Common myeloid progenitor, CD34-positive (primary cell): ENCODE measurements at regions not wholly inside any gene's neighbourhood (a gene's known extent, or its start where the extent isn't known, plus 50 kb on each side); places are given as distances from the start of the nearest gene placed in this dataset.

Experiments
- CTCF ChIA-PET: fragments of 350-600 bp; sonication (Branson Sonifier 250); formaldehyde crosslinking; loops from one replicate; lab custom pipeline; 2021; ENCODE audit warnings: antibody characterized with exemption; lab: Charles Lee
- POLR2A ChIA-PET: fragments of 350-600 bp; sonication (Branson Sonifier 250); formaldehyde crosslinking; loops from one replicate; lab custom pipeline; 2021; ENCODE audit warnings: antibody characterized with exemption; lab: Charles Lee
- DNase-seq, 3 donors: peaks; one replicate each; pipeline versions ENCODE4 v3.0.0 to v3.0.0-alpha.2; 2013
- H3K27ac ChIP-seq, 2 experiments: 1 replicate in 1 of 2; 2 replicates in 1 of 2; pipeline ENCODE4 v1.7.0; 2013; ENCODE audit warnings: inconsistent platforms in 2 of 2, low read length in 2 of 2, mild to moderate bottlenecking in 2 of 2, low read depth in 1 of 2, moderate library complexity in 1 of 2; ENCODE audit not compliant: severe bottlenecking in 2 of 2, insufficient read depth in 1 of 2, poor library complexity in 1 of 2
- H3K27me3 ChIP-seq, 5 experiments: replicated peaks in 2 of 5; 1 replicate in 3 of 5; 2 replicates in 2 of 5; pipeline versions ENCODE4 v1.6.1 to v1.7.0; 2013; ENCODE audit warnings: low read length in 4 of 5, mild to moderate bottlenecking in 2 of 5, moderate library complexity in 2 of 5, inconsistent platforms in 1 of 5; ENCODE audit not compliant: insufficient read depth in 5 of 5, control insufficient read depth in 4 of 5
- H3K36me3 ChIP-seq, 4 experiments: 1 replicate in 2 of 4; 2 replicates in 2 of 4; pipeline versions ENCODE4 v1.6.1 to v1.7.0; 2013; ENCODE audit warnings: low read length in 3 of 4, control low read depth in 1 of 4, mild to moderate bottlenecking in 1 of 4; ENCODE audit not compliant: control insufficient read depth in 4 of 4, insufficient read depth in 4 of 4
- H3K4me1 ChIP-seq, 4 experiments: 1 replicate in 3 of 4; 2 replicates in 1 of 4; pipeline versions ENCODE4 v1.6.1 to v1.7.1; 2013; ENCODE audit warnings: low read length in 3 of 4, mild to moderate bottlenecking in 3 of 4, control low read depth in 1 of 4, inconsistent platforms in 1 of 4, moderate library complexity in 1 of 4; ENCODE audit not compliant: control insufficient read depth in 4 of 4, insufficient read depth in 4 of 4; ENCODE audit errors: control extremely low read depth in 1 of 4
- H3K4me3 ChIP-seq, 7 experiments: 1 replicate in 4 of 7; 2 replicates in 3 of 7; pipeline versions ENCODE4 v1.5.1 to v1.7.0; 2013; ENCODE audit warnings: mild to moderate bottlenecking in 7 of 7, low read length in 6 of 7, moderate library complexity in 6 of 7, inconsistent platforms in 2 of 7, low read depth in 2 of 7, control low read depth in 1 of 7; ENCODE audit not compliant: insufficient read depth in 4 of 7, control insufficient read depth in 1 of 7; ENCODE audit errors: extremely low read depth in 1 of 7
- H3K9me3 ChIP-seq, 5 experiments: 1 replicate in 4 of 5; 2 replicates in 1 of 5; pipeline versions ENCODE4 v1.6.1 to v1.7.1; 2013; ENCODE audit warnings: low read length in 4 of 5, mild to moderate bottlenecking in 2 of 5, inconsistent platforms in 1 of 5, low read depth in 1 of 5, moderate library complexity in 1 of 5; ENCODE audit not compliant: control insufficient read depth in 4 of 5, insufficient read depth in 2 of 5; ENCODE audit errors: control extremely low read depth in 1 of 5
- WGBS: methylation state at CpG from one replicate; pipeline ENCODE4 v1.1.5; 2013; ENCODE audit not compliant: insufficient coverage; 5-methylcytosine and 5-hydroxymethylcytosine counted together

DNA sequence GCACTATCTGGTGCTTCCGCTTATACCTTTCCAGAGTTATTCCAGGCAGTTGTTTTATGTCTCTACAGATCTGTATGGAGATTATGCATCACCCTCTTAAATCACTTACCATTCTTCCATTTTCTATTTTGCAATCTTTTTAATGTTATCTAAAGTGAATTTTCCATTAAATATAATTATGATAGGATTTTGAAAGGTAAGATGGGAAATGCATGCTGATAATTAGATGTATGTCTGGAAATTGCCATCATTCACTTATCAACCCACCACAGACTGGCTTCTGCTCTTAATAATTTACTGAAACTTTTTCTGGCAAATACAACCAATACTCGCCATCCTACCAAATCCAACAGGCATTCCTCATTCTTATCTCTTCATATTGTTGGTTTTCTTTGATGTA, 227.4 kb upstream of the MC4R start:
- POLR2A ChIA-PET, result no interaction called here
- WGBS, result no CpG with 5 or more reads among the region's 2 CpGs
- no peaks in the 10 kb centered on the region for H3K4me1 ChIP-seq
- no peaks in the 10 kb centered on the region for H3K27me3 ChIP-seq
- CTCF ChIA-PET, result no interaction called here
- H3K4me3 ChIP-seq, result no peak overlapping the region
- no peak for DNase-seq
- no peaks in the 10 kb centered on the region for H3K9me3 ChIP-seq
- no peak overlapping the region for H3K27ac ChIP-seq
- H3K36me3 ChIP-seq, result no peaks in the 10 kb centered on the region

DNA sequence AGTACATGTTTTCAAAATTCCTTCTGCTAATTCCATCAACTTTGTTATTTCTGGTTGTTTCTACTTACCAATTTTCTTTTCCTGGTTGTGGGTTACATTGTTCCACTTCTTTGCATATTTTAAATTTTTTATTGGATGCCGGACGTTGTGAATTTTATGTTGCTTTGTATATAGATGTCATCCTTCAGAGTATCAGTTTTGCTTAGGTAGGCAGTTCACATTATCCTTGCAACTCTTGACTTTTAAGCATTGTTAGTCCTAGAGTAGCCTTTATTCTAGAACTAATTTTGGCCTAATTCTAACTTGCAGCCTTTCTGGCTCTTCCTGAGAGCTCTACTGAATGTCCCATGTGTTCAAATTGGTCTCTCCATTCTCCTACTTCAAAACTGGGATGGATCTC, 228.7 kb upstream of the MC4R start:
- WGBS, result no CpG with 5 or more reads among the region's 2 CpGs
- CTCF ChIA-PET, result no interaction called here

DNA sequence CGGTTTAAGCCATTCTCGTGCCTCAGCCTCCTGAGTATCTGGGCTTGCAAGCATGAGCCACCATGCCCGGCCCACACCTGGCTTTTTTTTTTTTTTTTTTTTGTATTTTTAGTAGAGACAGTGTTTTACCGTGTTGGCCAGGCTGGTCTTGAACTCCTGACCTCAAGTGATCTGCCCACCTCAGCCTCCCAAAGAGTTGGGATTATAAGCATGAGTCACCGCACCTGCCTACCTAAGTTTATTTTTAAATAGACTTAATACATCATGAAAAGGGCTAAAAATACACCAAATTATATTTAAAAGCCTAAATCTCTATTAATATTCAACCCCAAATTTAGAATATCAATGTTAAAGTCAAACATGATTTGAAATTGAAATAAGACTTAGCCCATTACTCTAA, 250.8 kb upstream of the MC4R start:
- CTCF ChIA-PET, result no interaction called here
- H3K36me3 ChIP-seq, result no peaks in the 10 kb centered on the region
- WGBS, result no CpG with 5 or more reads among the region's 5 CpGs
- no peak for DNase-seq
- no peaks in the 10 kb centered on the region for H3K4me1 ChIP-seq
- no peak overlapping the region for H3K27ac ChIP-seq
- no peak overlapping the region for H3K4me3 ChIP-seq
- H3K27me3 ChIP-seq, result no peaks in the 10 kb centered on the region
- POLR2A ChIA-PET, result no interaction called here
- no peaks in the 10 kb centered on the region for H3K9me3 ChIP-seq

More for the DNA sequence above, 228.7 kb upstream of the MC4R start:
- no peak overlapping the region for H3K4me3 ChIP-seq
- POLR2A ChIA-PET, result no interaction called here
- H3K9me3 ChIP-seq, result no peaks in the 10 kb centered on the region
- H3K27ac ChIP-seq, result no peak overlapping the region
- no peak for DNase-seq
- no peaks in the 10 kb centered on the region for H3K36me3 ChIP-seq
- no peaks in the 10 kb centered on the region for H3K27me3 ChIP-seq
- H3K4me1 ChIP-seq, result no peaks in the 10 kb centered on the region

DNA sequence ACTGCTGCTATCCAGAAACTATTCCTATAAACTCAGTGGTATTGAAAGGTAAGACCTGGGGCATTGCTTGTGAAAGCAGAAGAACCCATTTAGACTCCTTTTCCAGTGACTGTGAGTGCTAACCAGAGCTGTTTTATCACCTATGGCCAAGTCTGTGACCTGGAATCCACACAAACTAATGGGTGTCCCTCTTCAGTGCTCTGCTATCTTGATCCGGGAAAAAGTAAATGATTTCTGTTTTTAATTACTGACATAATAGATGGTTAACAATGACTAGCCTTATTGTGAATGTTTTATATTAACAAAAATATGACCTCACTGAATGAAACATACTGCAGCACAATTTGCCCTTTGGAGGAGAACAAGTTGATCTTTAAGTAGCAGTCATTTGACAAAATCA, 251.6 kb upstream of the MC4R start:
- no peaks in the 10 kb centered on the region for H3K36me3 ChIP-seq
- no peak for DNase-seq
- H3K4me1 ChIP-seq, result no peaks in the 10 kb centered on the region
- no peaks in the 10 kb centered on the region for H3K27me3 ChIP-seq
- no peaks in the 10 kb centered on the region for H3K9me3 ChIP-seq
- WGBS, result no CpG with 5 or more reads among the region's 1 CpG
- no peak overlapping the region for H3K27ac ChIP-seq
- ChIA-PET CTCF (no interaction called here), POLR2A (no interaction called here)
- no peak overlapping the region for H3K4me3 ChIP-seq

DNA sequence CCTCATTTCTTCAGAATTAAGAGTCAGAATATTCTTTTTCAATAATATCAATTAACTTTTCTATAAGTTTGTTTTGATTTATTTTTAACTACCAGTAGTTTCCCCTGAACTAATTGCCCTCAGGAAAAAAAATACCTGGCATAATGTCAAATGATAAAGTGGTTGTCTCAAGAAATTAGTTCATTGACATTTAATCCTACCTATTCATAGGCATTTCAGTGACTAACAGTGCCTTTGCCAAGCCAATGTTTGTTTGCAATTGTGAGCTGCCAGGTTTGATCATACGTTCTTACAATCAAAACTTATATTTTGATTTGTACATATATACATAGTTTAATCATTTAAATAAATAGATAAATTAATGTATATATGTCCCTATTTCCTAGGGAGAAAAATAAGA, 267.3 kb upstream of the MC4R start:
- Histone ChIP-seq H3K36me3 (no peaks in the 10 kb centered on the region), H3K27me3 (no peaks in the 10 kb centered on the region), H3K27ac (no peak overlapping the region), H3K4me3 (no peak overlapping the region), H3K4me1 (no peaks in the 10 kb centered on the region), H3K9me3 (peaks cover 0 to 4% (median 0%) of the 10 kb centered on the region in 5 experiments)
- ChIA-PET POLR2A (no interaction called here), CTCF (no interaction called here)
- WGBS, result no CpG with 5 or more reads among the region's 1 CpG
- no peak for DNase-seq

DNA sequence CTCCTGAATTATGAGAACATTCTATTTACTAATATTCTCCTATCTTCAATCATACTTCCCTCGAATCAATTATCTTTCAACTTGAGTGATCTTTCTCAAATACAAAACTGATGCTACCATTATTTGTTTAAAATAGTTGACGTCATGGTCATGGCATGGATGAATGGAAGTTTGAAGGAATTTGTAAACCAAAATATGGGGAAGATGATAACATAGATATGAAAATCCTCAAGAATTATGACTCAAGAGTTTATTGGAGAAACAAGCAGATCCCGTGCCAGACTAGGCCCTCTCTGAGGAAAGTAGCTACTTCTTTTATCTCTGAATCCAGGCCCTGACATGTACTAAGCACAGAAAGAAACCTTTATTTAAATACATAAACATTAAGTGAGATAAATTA, 270.4 kb upstream of the MC4R start:
- Histone ChIP-seq H3K27me3 (no peaks in the 10 kb centered on the region), H3K27ac (no peak overlapping the region), H3K4me1 (no peaks in the 10 kb centered on the region), H3K36me3 (no peaks in the 10 kb centered on the region), H3K4me3 (no peak overlapping the region), H3K9me3 (no peaks in the 10 kb centered on the region)
- POLR2A ChIA-PET, result no interaction called here
- CTCF ChIA-PET, result no interaction called here
- no CpG with 5 or more reads among the region's 3 CpGs for WGBS
- DNase-seq, result no peak

DNA sequence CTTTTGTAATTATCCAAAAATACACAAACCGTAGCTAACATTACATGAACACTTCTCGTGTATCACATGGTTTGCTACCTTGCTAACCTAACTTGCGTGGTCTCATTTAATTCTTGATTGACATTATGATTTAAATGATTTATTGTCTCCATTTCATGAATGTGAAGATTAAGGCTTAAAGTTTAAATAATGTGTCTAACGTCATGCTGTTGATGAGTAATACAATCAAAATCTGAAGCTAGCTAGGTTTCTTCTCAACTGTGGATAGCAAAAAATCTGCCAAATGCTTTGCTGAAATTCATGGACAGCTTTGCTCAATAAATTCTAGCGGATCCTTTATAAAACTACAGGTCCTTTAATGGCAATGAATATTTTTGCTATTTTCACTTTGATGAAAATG, 274.1 kb upstream of the MC4R start:
- H3K4me1 ChIP-seq, result no peaks in the 10 kb centered on the region
- POLR2A ChIA-PET, result interaction anchor here (0.6 kb wide), 1 partner anchor 112 kb away, joined by 3 read pairs; no protein-coding TSS in a partner anchor
- DNase-seq, result no peak
- H3K9me3 ChIP-seq, result no peaks in the 10 kb centered on the region
- no peak overlapping the region for H3K4me3 ChIP-seq
- CTCF ChIA-PET, result no interaction called here
- no peaks in the 10 kb centered on the region for H3K27me3 ChIP-seq
- 87% methylated on average over 3 of the region's 5 CpGs for WGBS
- H3K27ac ChIP-seq, result no peak overlapping the region
- no peaks in the 10 kb centered on the region for H3K36me3 ChIP-seq
